ENCODE measurements at regions not wholly inside any gene's neighbourhood (a gene's known extent, or its start where the extent isn't known, plus 50 kb on each side); places are given as distances from the start of the nearest gene placed in this dataset.
A peak's percentile ranks its signal among the peaks of the same experiment; 100 is the strongest.

DNA sequence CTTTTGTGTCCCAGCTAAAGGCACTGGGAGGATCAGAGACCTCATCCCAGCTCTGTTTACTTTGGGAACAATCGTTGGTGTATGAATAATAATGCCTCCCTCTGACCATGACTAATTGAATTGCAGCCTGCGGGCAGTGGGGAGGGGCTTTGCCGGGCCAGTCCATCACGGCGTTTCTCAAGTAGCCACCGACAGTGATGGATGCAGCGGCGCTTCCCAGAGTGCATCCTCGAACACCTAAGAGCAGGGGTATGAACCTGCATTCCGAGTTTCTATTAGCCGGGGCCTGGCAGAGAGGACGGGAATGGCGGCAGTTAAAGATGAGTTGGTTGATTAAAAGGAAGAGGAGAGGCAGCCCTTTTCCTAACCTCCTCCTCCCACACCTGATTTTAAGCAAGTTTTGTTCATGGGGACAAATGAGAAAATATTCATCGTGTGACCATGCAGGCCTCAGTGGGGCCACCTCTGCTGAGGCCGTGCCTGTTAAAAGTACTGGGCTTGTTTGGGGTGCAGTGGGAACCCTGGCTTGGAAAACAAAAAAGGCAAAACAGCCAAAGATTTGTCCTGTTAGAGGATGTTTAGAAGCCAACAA is 154.1 kb downstream of the FOXA2 start:
- DNase-seq, result no peak

DNA sequence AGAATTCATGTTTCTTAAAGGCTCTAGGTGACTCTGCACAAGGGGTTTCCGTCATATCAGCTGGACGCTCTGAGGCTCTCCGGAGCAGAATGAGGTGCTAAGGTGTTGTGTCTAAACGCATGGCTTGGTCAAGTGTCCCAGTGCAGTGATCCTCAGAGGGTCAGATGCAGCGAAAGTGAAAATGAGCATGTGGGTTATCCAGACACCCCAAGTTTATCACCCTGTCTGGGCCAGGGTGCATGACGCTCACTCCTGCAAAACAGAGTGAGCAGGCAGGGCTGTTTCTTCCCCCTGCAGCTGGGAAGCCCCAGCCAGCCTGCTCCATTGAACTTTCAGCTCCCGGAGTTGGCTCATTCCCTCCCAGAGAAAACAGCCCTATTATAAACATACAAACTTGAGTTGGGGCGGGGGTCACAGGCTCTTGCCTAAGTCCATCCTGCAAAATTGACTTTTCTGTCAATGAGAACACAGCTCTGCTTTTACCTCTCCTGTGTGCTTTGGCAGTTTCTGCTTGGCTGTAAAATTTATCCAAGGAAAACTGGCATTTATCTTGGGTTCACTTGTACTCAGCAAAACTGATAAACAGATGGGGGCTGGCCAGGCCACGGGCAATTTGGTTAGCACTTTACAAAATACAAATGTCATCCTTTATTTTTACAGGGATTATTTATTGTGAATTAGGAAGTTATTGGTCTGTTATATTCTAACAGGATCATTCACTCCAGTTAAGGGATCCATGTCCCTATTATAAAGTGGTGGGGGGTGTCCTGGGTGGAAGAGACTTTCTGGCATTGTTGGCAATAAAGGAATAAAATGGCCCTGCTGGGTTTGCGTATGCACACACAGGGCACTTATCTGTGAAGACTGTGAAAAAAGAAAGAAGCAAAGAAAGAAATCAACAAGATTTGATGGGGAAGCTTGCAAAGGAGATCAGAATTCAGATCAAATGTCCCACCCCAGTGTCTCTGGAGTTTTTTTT is 154.9 kb downstream of the FOXA2 start:
- DNase-seq, result no peak

DNA sequence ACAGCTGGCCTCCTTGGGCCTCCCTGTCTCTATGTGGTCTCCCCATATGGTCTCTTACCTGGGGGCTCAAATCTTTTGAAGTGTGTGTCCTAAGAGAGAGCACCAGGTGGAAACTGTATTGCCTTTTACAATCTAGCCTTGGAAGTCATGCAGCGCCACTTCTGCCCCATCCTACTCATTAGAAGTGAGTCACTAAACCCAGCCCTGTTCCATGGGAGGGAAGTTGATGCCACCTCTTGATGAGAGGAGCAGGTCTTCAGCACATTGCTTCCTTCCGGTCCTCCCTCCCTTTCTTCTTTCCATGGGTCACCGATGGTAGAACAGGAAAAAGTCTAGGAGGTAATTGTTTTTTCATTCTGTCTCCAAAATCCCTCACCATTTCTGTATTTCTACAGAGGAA is 156.3 kb downstream of the FOXA2 start:
- DNase-seq, result no peak

DNA sequence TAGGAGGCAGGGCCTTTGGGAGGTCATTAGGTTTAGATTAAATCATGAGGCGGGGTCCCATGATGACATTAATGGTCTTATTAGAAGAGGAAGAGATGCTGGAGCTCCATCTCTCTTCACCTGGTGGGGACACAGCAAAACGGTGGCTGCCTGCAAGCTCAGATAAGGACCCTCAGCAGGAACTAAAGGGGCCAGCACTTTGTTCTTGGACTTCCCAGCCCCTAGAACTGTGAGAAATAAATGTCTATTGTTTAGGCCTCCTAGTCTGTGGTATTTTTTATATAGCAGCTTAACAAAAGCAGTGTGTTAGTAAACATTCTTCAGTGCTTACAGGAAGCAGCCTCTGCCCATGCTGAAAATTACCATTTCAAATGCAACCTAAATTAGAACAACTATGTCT is 157.6 kb downstream of the FOXA2 start:
- DNase-seq, result no peak

DNA sequence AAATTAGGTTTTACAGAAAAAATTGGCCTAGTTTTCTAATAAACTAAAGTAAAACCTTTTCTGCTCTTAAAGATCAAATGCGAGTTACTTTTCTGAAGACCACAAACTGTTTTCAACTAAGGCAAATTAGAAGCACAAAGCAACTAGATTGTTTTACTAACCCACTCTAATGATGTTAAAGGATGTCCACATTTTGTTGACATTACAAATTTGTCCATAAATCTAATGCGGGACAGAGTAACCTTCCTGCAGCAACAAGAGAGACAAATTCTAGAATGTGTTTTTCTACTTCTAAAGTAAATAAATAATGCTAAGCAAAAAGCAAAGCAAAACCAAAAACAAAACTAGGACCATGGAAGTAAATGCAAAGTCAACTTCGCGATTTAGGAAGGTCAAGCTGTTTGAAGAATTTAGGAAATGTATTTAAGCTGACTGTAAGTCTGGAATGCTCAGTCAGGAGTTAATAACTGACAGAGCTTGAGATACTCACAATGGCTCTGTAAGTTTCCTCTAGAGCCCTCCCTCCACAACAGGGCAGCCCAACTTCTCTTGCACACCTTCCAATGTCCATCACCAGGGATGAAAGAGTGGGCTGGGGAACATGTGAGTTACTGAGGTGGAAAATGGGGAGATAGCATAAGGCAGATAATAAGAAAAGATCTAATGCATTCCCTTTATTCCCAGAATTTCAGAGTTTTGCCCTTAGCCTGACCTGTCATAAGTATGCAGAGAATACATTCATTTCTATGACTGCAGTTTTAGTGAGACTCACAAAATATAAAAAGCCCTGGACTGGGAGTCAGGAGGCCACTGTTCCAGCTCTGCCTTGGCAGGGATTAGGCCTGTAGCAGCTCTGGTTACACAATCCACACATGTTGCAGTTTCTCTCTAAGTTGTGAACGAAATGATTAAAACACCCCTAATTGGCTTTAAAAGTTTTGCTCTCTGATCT is 158.8 kb downstream of the FOXA2 start:
- DNase-seq, result peak; percentile 59

DNA sequence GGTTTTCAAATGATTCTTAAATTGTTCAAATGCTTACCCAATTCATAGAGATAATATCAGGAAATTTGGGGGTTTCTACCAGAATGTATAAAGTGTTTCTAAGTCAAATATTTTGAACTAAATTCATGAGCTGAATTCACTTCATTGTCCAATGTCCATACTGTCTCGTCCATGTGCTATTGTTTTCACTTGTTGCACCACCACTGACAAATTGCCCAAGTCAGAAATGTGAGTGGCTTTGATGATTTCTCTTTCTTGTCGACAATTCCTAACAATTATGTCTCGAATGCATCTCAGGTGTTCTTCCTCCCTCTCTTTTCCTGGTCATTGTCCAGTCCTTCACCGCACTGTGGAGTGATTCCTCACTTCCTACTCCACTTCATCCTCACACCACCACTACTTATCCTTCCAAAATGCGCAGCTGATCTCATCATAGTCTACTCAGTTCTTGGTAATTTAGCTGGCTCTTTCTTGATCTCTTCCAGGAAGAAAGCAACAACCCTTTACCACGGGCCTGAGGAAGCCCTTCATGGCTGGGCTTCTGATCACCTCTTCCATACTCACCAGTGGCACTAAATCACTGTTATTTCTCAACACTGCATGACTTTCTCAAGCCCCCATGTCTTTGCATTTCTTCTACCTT is 161.1 kb downstream of the FOXA2 start:
- DNase-seq, result no peak

DNA sequence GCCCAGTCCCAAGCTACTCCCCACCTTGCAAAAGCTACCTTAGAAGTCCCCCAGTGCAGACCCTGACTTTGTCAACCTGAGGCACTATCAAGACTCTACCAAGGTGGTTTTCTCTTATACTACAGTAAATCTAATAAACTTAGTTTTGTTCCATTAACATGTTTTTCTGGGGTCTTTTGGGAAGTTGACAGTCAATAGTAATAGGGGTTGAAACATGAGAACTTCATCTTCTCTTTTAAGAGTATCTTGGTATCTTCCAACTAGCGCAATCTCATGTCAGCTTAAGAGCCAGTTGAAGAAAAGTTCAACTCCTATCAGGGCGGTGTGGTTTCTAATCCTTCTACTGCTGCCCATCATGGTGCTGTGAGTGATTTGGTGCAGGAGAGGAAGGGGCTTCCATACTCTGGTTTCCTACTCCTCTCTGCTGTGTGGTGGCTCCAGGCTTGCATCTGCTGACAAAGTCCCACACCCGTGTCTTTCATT is 164.2 kb downstream of the FOXA2 start:
- no peak for DNase-seq

DNA sequence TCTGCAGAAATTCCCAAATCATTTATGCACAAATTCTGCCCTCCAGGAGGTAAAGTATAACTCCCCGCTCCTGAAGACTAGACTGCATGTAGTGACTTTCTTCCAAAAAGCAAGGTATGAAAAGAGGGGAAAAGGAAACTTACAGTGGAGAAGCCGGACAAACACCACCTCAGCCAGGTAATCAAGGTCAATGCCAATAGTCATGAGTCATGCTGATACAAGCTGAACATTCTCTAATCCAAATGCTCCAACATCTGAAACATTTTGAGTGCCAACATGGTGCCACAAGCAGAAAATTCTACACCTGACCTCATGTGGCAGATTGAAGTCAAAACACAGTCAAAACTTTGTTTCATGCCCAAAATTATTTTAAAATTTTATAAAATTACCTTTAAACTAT is 165.6 kb downstream of the FOXA2 start:
- DNase-seq, result no peak

DNA sequence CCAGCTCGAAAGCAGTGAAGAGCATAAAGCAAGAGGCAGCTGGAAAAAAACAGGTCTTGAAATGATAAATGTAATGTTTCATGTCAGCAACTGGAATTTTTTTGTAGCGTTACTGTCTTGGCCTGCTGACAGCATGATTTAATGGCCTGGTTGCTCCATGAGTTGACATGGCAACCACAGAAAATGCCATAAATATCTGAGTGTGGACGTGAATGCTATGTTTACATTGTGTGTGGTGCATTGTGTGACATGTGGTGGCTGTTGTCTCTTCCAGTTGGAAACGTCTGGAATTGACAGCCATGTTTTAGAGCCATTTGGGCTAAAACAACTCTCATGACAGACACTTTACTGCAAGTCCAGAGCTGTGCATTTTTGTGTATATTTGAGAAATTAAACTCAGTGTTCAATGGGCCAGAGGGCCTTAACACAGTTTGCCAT is 170.0 kb downstream of the FOXA2 start:
- DNase-seq, result peak; percentile 24

DNA sequence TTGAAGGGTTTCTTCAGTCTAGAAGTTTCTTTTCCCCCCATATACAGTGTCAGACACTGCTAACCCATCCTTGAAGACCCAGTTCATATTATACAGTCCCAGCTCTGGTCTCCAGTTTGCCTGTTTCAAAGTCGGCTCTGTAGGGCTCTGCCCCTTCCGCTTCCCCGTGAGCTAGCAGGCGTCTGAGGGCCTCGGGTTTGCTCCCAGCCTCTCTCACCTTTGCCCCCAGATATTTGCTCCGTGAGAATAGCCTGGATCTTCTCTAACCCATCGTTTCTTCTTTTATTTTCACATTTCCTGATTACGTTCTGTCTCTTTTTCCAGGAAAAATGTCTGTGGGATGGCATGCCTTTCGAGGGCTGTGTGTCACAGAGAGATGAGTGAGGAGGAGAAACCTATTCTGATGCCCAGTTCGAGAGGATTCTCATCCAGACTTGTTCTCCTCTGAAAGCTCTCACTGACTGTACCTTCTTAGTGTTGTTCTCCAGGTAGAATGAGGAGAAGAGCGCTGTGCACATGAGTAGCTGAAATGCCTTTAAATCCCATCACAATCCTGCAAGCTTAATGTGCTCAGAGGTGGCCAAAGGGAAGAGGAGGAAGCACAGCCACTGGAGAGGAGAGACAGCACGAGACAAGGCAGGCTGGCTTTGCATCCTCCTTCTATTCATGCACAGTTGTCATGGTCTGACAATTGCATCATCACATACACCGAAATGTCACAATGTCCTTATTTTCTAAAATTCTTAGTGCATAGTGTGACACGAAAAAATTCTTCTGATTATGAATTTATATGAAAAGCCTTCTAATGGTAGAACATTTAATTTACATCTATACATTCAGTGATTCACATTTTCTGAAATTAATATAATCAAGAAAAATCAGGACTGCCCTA is 171.1 kb downstream of the FOXA2 start:
- no peak for DNase-seq

DNA sequence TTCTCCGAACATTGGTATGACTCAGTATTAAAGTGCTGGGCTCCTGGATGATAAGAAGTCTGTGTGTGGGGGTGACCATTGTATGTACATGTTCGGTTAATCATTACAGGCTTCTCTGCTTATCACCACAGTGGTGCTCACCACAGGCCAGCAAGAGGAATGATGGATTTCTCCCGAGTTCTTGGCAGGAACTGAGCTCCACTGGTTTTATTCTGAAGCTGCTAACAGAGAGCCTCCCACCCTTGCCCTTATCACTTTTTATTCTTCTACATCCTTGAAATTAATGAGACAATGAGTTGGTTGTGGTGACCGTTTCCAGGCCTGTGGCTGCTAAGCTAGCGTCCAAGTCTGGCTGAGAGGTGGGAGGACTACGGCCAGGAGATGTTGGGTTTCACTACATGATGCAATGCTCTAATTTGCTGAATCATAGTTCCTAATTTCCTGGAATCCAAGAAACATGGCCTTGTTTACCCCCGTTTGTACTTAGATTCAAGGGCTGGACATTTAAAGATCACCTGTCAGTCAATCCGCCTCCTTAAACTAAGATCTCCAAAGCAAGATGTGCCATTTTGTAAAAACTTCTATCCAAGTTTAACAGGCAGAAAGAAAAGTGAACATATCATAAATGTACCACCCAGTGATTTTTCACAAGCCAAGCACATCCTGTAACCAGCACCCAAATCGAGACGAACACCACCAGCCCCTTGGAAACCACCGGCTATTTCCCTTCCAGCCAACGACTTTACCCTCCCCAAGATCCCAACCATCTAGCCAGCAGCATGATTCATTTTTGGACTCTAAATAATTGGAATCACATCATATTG is 172.5 kb downstream of the FOXA2 start:
- DNase-seq, result peak; percentile 99

DNA sequence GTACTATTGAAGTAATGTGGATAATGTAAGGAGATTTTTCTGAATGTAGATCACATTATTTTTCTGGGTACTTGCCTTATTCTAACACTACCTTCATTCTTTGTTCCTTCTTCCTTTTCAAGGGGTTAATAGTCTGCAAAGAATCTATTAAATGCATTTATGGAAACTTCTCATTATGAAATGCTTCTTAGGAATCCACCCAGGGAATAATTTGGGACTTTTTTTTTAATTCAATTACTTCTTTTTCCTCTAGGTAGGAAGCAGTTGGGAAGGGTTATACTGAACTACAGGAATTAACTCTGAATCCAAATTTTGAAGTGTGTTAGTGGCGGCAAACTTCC is 173.1 kb downstream of the FOXA2 start:
- no peak for DNase-seq

DNA sequence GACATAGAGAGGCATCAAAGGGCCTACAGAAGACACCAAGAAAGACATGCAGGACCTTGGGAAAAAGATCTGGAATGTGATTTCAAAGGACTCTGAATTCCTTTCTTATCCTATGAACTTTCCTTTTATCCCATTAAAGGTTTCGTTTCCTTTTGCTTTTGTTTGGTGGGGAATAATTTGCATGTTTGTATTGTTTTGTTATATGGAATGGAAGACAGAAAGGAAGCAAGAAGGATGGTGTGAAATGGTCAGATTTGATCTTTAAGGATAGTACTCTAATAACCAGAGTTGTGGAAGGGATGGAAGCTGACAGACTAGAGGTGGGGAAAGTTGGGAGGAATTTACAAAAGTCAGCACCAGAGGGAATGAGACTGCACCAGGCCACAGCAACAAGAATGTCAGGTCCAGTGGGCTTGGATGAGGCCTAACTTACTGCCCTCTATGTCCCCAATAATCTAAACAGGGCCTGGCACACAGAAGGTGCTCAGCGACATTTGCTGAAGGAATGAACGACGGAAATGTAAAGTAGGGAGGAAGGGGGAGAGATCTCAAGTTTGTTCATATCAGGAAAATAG is 173.7 kb downstream of the FOXA2 start:
- DNase-seq, result no peak

DNA sequence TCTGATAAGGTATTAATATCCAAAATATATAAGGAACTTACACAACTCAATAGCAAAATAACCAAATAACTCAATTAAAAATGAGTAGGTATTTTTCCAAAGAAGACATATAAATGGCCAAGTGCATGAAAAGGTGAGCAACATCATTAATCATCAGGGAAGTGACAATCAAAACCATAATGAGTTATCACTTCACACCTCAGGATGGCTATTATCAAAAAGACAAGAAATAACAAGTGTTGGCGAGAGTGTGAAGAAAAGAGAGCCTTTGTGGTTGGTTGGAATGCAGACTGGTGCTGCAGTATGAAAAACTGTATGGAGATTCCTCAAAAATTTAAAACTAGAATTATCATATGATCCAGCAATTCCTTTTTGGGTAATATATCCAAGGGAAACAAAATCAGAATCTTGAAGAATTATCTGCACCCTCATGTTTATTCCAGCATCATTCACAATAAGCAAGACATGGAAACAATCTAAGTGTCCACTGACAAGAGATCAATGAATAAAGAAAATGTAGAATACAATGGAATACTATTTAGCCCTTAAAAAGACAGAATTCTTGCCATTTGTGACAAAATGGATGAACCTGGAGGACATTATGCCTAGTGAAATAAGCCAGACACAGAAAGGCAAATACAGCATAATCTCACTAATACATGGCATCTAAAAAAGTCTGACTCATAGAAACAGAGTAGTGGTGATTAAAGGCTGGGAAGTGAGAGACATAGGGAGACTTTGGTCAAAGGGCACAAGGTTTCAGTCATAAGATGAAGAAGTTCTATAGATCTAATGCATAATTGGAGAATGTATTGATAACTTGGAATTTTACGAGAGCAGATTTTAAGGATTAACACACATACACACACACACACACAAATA is 175.6 kb downstream of the FOXA2 start:
- DNase-seq, result no peak

DNA sequence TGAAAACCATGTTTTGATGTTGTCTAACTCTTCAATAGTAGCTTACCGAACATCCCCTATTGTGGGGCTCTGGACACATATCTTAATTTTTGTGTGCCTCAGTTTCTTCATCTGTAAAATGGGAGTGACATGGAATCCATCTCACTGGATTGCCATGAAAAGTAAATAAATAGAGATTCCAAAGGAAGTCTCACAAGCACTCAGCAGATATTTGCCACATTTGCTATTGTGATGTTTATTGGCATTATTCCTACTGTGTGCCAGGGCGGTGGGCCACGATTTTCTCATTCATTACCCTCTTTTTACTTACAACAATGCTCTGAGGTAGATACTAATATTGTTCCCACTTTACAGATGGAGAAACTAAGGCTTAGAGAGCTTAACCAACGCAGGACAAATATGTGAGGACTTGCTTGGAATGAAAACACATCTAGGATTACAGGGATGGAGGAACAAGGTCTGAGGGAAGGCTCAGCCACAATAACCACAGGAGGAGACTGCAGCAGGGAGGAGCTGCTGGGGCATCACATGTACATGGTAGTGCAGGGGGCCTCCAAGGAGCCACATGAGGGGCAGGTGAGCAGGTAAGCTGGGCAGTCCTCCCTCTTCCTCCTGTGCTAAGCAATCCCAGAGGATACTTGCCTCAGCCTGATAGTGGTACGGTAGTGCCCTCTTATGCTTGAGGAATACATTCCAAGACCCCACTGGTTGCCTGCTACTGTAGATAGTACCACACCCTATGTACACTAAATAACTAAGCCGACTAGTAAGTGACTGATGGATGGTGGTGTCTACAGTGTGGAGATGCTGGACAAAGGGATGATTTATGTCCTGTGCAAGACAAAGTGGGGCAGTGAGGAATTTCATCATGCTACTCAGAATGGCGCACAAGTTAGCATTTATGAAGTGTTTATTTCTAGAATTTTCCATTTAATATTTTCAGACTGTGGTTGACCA is 176.9 kb downstream of the FOXA2 start:
- no peak for DNase-seq

DNA sequence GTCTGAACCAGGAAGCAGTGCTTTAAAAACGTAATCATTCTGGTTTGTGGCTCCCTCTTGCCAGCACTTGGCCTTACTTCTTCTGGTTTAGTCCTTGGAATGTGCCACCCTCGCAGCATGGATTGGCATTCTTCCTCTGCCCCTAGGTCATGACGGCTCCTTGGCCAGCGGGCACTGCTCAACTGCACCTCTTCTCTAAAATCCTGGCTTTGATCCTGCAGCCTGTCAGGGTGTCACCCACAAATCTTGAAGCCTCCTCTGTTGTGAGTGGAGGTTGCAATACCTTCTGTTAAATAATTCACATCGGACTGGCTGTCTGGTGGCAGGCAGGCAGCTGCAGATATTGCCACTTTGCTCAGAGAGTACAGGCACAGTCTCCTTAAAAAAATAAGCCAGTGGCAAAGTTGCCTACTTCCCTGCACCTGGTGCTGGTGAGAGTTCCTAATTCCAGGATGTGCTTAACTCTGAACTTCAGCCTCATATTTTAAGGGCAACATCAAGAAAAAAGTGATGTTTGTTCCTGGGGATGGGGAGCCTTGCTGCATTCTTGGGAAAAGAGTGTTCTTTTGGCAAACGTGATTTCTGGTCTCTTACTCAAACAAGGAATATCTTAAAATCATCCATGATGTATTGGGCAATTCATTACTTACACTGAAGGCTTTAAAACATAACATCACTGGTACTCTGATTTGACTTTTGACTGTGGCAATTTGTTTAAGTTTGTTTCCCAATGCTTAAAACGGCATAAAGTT is 179.8 kb downstream of the FOXA2 start:
- DNase-seq, result no peak

Data from kidney glomerular epithelial cell (primary cell).